Liver (tissue), 1 donor: ENCODE measurements at regions not wholly inside any gene's neighbourhood (a gene's known extent, or its start where the extent isn't known, plus 50 kb on each side); places are given as distances from the start of the nearest gene placed in this dataset.

ENCODE experiments used
- small RNA-seq: library from RNA; depleted of rRNA; stranded (forward); fragments of <200 nt; gene quantifications from one replicate; pipeline ENCODE3, GENCODE V24; 2014

Small RNAs in the stretch of these regions (small RNA-seq; reads per million reads assigned to genes)
- 0.46 reads per million, percentile 53 among the genes with 10 or more reads in this experiment for gene MIR218-1
